Thoracic aorta (tissue), 2 donors: ENCODE measurements at regions not wholly inside any gene's neighbourhood (a gene's known extent, or its start where the extent isn't known, plus 50 kb on each side); places are given as distances from the start of the nearest gene placed in this dataset.

Experiments used
- ATAC-seq: fragments of 150-250 bp; one replicate; pipeline ENCODE4 v1.8.0; 2017; ENCODE audit warnings: low read depth; ENCODE audit not compliant: insufficient number of reproducible peaks, low FRiP score
- DNase-seq: peaks from one replicate; pipeline ENCODE4 v3.0.0-alpha.2; 2020; ENCODE audit warnings: low spot score
- H3K27ac ChIP-seq, 2 donors: fragments of 200-600 bp; sonication (generic); 1 replicate in 1 of 2; 2 replicates in 1 of 2; pipeline ENCODE4 v1.5.1; 2016; ENCODE audit warnings: mild to moderate bottlenecking in 2 of 2, moderate library complexity in 2 of 2
- H3K27me3 ChIP-seq: fragments of 200-600 bp; sonication (generic); replicated peaks from 2 replicates; pipeline ENCODE4 v1.6.0; 2016; ENCODE audit warnings: mild to moderate bottlenecking; ENCODE audit not compliant: insufficient read depth
- H3K36me3 ChIP-seq: fragments of 200-600 bp; sonication (generic); one replicate; pipeline ENCODE4 v1.5.1; 2016
- H3K4me1 ChIP-seq, 2 donors: fragments of 200-600 bp; sonication (generic); 1 replicate in 1 of 2; 2 replicates in 1 of 2; pipeline versions ENCODE4 v1.5.1 to v1.6.0; 2016; ENCODE audit warnings: low read depth in 2 of 2, mild to moderate bottlenecking in 1 of 2; ENCODE audit not compliant: control insufficient read depth in 1 of 2
- H3K4me3 ChIP-seq: fragments of 200-600 bp; sonication (generic); 2 replicates; pipeline ENCODE4 v1.5.1; 2016; ENCODE audit warnings: mild to moderate bottlenecking
- H3K9me3 ChIP-seq: fragments of 200-600 bp; sonication (generic); 2 replicates; pipeline ENCODE4 v1.5.1; 2016
- TF ChIP-seq, protein P1 (sequence below): fragments of 200-600 bp; sonication (generic); IDR thresholded peaks from one replicate; pipeline ENCODE4 v1.5.1; 2019; ENCODE audit warnings: antibody characterized with exemption

DNA sequence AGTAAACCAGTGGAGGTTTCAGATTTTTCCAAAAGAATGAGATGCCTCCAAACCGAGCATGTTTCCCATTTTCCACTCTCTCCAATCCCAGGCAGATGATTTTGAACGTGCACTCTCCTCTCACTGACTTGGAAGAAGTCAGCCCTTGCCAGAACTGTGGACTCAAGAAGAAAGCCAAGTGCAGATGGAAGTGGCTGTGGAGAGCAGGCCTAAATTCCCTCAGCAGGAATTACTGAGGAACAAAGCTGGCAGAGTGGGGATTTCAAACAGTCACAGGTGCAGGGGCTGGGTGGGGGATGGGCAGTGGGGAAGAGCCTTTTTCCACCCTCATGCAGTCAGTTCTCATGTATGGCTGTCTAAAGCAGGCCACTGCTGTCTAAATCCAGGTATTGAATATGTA, 55.3 kb downstream of the PABIR2 start:
- Histone ChIP-seq H3K36me3 (no peaks in the 10 kb centered on the region), H3K27me3 (no peaks in the 10 kb centered on the region), H3K27ac (no peak overlapping the region), H3K4me1 (no peaks in the 10 kb centered on the region), H3K9me3 (no peaks in the 10 kb centered on the region), H3K4me3 (no peak overlapping the region)
- TF ChIP-seq, protein P1, sequence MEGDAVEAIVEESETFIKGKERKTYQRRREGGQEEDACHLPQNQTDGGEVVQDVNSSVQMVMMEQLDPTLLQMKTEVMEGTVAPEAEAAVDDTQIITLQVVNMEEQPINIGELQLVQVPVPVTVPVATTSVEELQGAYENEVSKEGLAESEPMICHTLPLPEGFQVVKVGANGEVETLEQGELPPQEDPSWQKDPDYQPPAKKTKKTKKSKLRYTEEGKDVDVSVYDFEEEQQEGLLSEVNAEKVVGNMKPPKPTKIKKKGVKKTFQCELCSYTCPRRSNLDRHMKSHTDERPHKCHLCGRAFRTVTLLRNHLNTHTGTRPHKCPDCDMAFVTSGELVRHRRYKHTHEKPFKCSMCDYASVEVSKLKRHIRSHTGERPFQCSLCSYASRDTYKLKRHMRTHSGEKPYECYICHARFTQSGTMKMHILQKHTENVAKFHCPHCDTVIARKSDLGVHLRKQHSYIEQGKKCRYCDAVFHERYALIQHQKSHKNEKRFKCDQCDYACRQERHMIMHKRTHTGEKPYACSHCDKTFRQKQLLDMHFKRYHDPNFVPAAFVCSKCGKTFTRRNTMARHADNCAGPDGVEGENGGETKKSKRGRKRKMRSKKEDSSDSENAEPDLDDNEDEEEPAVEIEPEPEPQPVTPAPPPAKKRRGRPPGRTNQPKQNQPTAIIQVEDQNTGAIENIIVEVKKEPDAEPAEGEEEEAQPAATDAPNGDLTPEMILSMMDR: no peak
- no peak for ATAC-seq
- DNase-seq: no peak

DNA sequence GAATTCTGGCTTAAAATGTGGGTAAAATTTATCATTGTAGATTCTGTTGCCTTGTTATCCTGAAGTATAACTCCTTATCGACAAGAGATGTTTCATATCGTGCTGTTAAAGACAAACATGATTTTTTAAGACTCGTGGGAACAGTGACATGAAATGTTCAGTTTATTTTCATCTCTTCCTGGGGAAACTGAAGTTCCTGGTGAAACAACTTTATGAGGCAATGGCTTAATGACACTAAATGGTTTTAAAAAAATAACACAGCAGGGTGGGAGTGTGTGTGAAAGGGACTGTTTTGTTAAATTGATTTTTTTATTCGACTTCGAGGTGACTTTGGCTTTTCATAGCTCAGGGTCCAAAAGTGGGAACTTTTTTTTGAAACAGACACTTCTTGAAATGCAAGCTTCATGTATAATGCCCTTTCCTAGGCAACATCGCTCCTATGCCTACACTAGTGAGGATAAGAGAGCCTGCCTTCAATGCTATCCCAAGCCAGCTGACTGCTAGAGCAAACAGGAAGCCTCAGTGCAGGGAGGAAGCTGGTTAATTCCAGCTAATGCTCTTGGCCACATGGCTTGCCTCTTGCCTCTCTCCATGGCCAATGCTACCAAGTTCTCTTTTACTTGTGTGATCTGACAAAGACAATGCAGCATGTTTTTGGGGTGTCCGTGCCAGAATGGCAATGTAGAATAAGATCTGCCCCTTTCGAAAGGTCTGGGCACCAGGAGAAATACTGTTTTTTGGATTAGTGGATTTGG, 57.8 kb downstream of the PABIR2 start:
- ATAC-seq (no peak), DNase-seq (no peak)
- TF ChIP-seq, protein P1: no peak
- Histone ChIP-seq H3K9me3 (no peaks in the 10 kb centered on the region), H3K27me3 (no peaks in the 10 kb centered on the region), H3K27ac (no peak overlapping the region), H3K36me3 (no peaks in the 10 kb centered on the region), H3K4me1 (no peaks in the 10 kb centered on the region), H3K4me3 (no peak overlapping the region)

DNA sequence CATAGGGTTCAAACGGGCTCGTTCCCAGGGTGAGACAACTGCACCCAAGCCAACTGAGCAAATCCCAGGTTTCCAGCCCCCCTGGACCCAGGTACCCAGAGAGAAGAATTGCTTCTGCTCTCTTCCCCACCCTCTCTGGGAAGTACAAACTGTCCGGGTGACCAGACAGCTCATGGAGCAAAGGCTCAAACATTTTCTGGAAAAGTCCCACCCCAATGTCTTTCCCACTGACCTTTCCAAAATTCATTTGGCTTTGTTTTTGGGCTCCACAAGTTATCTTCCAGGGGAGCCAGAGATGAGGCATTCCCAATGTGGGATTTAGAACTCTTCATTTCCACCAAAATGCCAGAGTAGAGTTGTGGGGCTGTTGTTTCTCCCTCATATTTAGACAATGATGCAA, 58.6 kb downstream of the PABIR2 start:
- Histone ChIP-seq H3K27me3 (no peaks in the 10 kb centered on the region), H3K9me3 (no peaks in the 10 kb centered on the region), H3K27ac (no peak overlapping the region), H3K36me3 (no peaks in the 10 kb centered on the region), H3K4me1 (no peaks in the 10 kb centered on the region), H3K4me3 (no peak overlapping the region)
- DNase-seq (no peak), ATAC-seq (no peak)
- TF ChIP-seq, protein P1: no peak

- no peak overlapping the region for H3K4me3 ChIP-seq
- no peaks in the 10 kb centered on the region for H3K27me3 ChIP-seq
- H3K36me3 ChIP-seq: no peaks in the 10 kb centered on the region
- no peaks in the 10 kb centered on the region for H3K9me3 ChIP-seq
- ATAC-seq: no peak
- no peaks in the 10 kb centered on the region for H3K4me1 ChIP-seq
- no peak overlapping the region for H3K27ac ChIP-seq
- TF ChIP-seq, protein P1: no peak
- no peak for DNase-seq
Observed at GRCh38 chrX:134737721-134738369, 59.2 kb downstream of the PABIR2 start.

DNA sequence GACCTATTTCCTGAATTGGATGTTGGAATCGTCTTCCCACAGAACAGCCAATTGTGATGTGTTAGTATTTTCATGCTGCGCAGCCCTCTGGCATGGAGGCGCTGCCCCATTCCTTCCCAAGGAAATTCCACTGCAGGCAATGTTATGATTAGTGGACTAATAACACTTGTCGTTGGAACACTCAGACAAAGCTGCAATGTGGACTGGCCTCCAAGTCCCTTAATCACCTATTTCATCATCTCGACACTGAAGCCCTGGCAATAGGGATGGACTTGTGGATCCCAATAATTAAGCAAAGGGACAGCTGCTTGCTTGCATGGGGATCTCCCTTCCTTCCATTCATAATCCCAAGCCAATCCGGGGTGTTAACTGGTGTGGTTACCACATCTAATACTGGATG, 59.9 kb downstream of the PABIR2 start:
- Histone ChIP-seq H3K36me3 (no peaks in the 10 kb centered on the region), H3K9me3 (no peaks in the 10 kb centered on the region), H3K4me1 (no peaks in the 10 kb centered on the region), H3K27ac (no peak overlapping the region), H3K27me3 (no peaks in the 10 kb centered on the region), H3K4me3 (no peak overlapping the region)
- no peak for ATAC-seq
- DNase-seq: no peak
- TF ChIP-seq, protein P1: no peak
